ENCODE measurements at regions not wholly inside any gene's neighbourhood (a gene's known extent, or its start where the extent isn't known, plus 50 kb on each side); places are given as distances from the start of the nearest gene placed in this dataset.

- Histone ChIP-seq H3K27ac (no peak overlapping the region), H3K27me3 (replicated peaks) (no peaks in the 10 kb centered on the region), H3K36me3 (replicated peaks) (no peaks in the 10 kb centered on the region), H3K4me3 (ENCODE audit: low read depth, low read length) (no peak overlapping the region)
- DNase-seq, result no peak
- TF ChIP-seq CTCF (IDR thresholded peaks at IDR 0.05; ENCODE audit: low read depth, low read length, missing control alignments), result no peak
- in situ Hi-C loops (cut with HindIII; ENCODE audit: low pct_ligation_motif_present, low sequenced_read_pairs), result no loop called here
Measured at GRCh38 chr3:70386846-70387245, 74.4 kb upstream of the MDFIC2 start.

- H3K4me3 ChIP-seq (ENCODE audit: low read depth, low read length), result no peak overlapping the region
- no peaks in the 10 kb centered on the region for H3K36me3 ChIP-seq (replicated peaks)
- H3K27ac ChIP-seq, result no peak overlapping the region
- TF ChIP-seq CTCF (IDR thresholded peaks at IDR 0.05; ENCODE audit: low read depth, low read length, missing control alignments), result no peak
- in situ Hi-C loops (cut with HindIII; ENCODE audit: low pct_ligation_motif_present, low sequenced_read_pairs), result no loop called here
- H3K27me3 ChIP-seq (replicated peaks), result no peaks in the 10 kb centered on the region
- no peak for DNase-seq
Measured at GRCh38 chr3:70386043-70386442, 73.6 kb upstream of the MDFIC2 start.

- TF ChIP-seq CTCF (IDR thresholded peaks at IDR 0.05; ENCODE audit: low read depth, low read length, missing control alignments), result no peak
- no peak for DNase-seq
- H3K36me3 ChIP-seq (replicated peaks), result no peaks in the 10 kb centered on the region
- H3K27me3 ChIP-seq (replicated peaks), result no peaks in the 10 kb centered on the region
- H3K4me3 ChIP-seq (ENCODE audit: low read depth, low read length), result no peak overlapping the region
- H3K27ac ChIP-seq, result no peak overlapping the region
- in situ Hi-C loops (cut with HindIII; ENCODE audit: low pct_ligation_motif_present, low sequenced_read_pairs), result no loop called here
Measured at GRCh38 chr3:70383360-70383831, 71.0 kb upstream of the MDFIC2 start.

DNA sequence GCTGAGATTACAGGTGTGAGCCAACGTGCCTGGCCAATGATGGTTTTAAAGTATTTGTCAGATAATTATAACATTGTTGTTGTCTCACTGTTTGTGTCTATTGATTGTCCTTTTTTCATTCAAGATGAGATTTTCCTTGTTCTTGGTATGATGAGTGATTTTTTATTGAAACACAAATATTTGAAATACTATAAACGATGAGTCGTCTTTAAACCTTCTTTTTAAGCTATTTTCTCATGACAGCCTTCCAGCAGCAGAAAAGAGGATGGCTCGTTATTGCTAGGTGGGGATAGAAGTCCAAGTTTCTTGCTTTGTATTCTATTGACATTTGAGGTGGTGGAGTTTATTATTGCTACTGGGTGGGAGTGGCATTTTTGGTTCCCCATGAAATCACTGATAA is 61.7 kb upstream of the MDFIC2 start:
- no peak overlapping the region for H3K27ac ChIP-seq
- TF ChIP-seq CTCF (IDR thresholded peaks at IDR 0.05; ENCODE audit: low read depth, low read length, missing control alignments), result no peak
- no peak overlapping the region for H3K4me3 ChIP-seq (ENCODE audit: low read depth, low read length)
- in situ Hi-C loops (cut with HindIII; ENCODE audit: low pct_ligation_motif_present, low sequenced_read_pairs), result no loop called here
- DNase-seq, result no peak
- no peaks in the 10 kb centered on the region for H3K36me3 ChIP-seq (replicated peaks)
- H3K27me3 ChIP-seq (replicated peaks), result no peaks in the 10 kb centered on the region

Data from brain microvascular endothelial cell (primary cell).